ENCODE measurements at regions not wholly inside any gene's neighbourhood (a gene's known extent, or its start where the extent isn't known, plus 50 kb on each side); places are given as distances from the start of the nearest gene placed in this dataset.

- TF ChIP-seq GATA2 (IDR thresholded peaks at IDR 0.05; ENCODE audit: low read depth, low read length): no peak
- TF ChIP-seq GATA3 (IDR thresholded peaks at IDR 0.05; ENCODE audit: low read depth, low read length): no peak
Measured at GRCh38 chr9:75239176-75239575, 150.9 kb downstream of the OSTF1 start.

- TF ChIP-seq GATA2 (IDR thresholded peaks at IDR 0.05; ENCODE audit: low read depth, low read length) (no peak), GATA3 (IDR thresholded peaks at IDR 0.05; ENCODE audit: low read depth, low read length) (no peak)
Measured at GRCh38 chr9:75242426-75242825, 154.1 kb downstream of the OSTF1 start.

GRCh38 chr9:75246949-75247348 lies 158.6 kb downstream of the OSTF1 start:
- TF ChIP-seq GATA3 (IDR thresholded peaks at IDR 0.05; ENCODE audit: low read depth, low read length): no peak
- TF ChIP-seq GATA2 (IDR thresholded peaks at IDR 0.05; ENCODE audit: low read depth, low read length): no peak

GRCh38 chr9:75265525-75265972 lies 177.2 kb downstream of the OSTF1 start:
- TF ChIP-seq GATA3 (IDR thresholded peaks at IDR 0.05; ENCODE audit: low read depth, low read length) (no peak), GATA2 (IDR thresholded peaks at IDR 0.05; ENCODE audit: low read depth, low read length) (no peak)

GRCh38 chr9:75269197-75269596 lies 180.9 kb downstream of the OSTF1 start:
- TF ChIP-seq GATA3 (IDR thresholded peaks at IDR 0.05; ENCODE audit: low read depth, low read length) (no peak), GATA2 (IDR thresholded peaks at IDR 0.05; ENCODE audit: low read depth, low read length) (no peak)

GRCh38 chr9:75274781-75275180 lies 186.5 kb downstream of the OSTF1 start:
- TF ChIP-seq GATA3 (IDR thresholded peaks at IDR 0.05; ENCODE audit: low read depth, low read length) (no peak), GATA2 (IDR thresholded peaks at IDR 0.05; ENCODE audit: low read depth, low read length) (no peak)

GRCh38 chr9:75282047-75282446 lies 193.7 kb downstream of the OSTF1 start:
- TF ChIP-seq GATA3 (IDR thresholded peaks at IDR 0.05; ENCODE audit: low read depth, low read length) (no peak), GATA2 (IDR thresholded peaks at IDR 0.05; ENCODE audit: low read depth, low read length) (no peak)

GRCh38 chr9:75289332-75289731 lies 201.0 kb downstream of the OSTF1 start:
- TF ChIP-seq GATA2 (IDR thresholded peaks at IDR 0.05; ENCODE audit: low read depth, low read length) (no peak), GATA3 (IDR thresholded peaks at IDR 0.05; ENCODE audit: low read depth, low read length) (no peak)

GRCh38 chr9:75299324-75299723 lies 211.0 kb downstream of the OSTF1 start:
- TF ChIP-seq GATA3 (IDR thresholded peaks at IDR 0.05; ENCODE audit: low read depth, low read length) (no peak), GATA2 (IDR thresholded peaks at IDR 0.05; ENCODE audit: low read depth, low read length) (no peak)

- TF ChIP-seq GATA3 (IDR thresholded peaks at IDR 0.05; ENCODE audit: low read depth, low read length) (no peak), GATA2 (IDR thresholded peaks at IDR 0.05; ENCODE audit: low read depth, low read length) (no peak)
Measured at GRCh38 chr9:75333624-75334023, 245.3 kb downstream of the OSTF1 start.

GRCh38 chr9:75358846-75359245 lies 270.5 kb downstream of the OSTF1 start:
- no peak for TF ChIP-seq GATA2 (IDR thresholded peaks at IDR 0.05; ENCODE audit: low read depth, low read length)
- no peak for TF ChIP-seq GATA3 (IDR thresholded peaks at IDR 0.05; ENCODE audit: low read depth, low read length)

GRCh38 chr9:75359638-75360037 lies 271.3 kb downstream of the OSTF1 start:
- TF ChIP-seq GATA2 (IDR thresholded peaks at IDR 0.05; ENCODE audit: low read depth, low read length): no peak
- no peak for TF ChIP-seq GATA3 (IDR thresholded peaks at IDR 0.05; ENCODE audit: low read depth, low read length)

GRCh38 chr9:75360252-75360651 lies 271.9 kb downstream of the OSTF1 start:
- TF ChIP-seq GATA3 (IDR thresholded peaks at IDR 0.05; ENCODE audit: low read depth, low read length) (no peak), GATA2 (IDR thresholded peaks at IDR 0.05; ENCODE audit: low read depth, low read length) (no peak)

- TF ChIP-seq GATA3 (IDR thresholded peaks at IDR 0.05; ENCODE audit: low read depth, low read length) (no peak), GATA2 (IDR thresholded peaks at IDR 0.05; ENCODE audit: low read depth, low read length) (no peak)
Measured at GRCh38 chr9:75365196-75365595, 276.9 kb downstream of the OSTF1 start.

GRCh38 chr9:75369989-75370388 lies 281.7 kb downstream of the OSTF1 start:
- TF ChIP-seq GATA2 (IDR thresholded peaks at IDR 0.05; ENCODE audit: low read depth, low read length) (no peak), GATA3 (IDR thresholded peaks at IDR 0.05; ENCODE audit: low read depth, low read length) (no peak)

All from SH-SY5Y (cell line).